HG03439 (cell line): ENCODE measurements at regions not wholly inside any gene's neighbourhood (a gene's known extent, or its start where the extent isn't known, plus 50 kb on each side); places are given as distances from the start of the nearest gene placed in this dataset.
A peak's percentile ranks its signal among the peaks of the same experiment; 100 is the strongest.

ENCODE experiments used
- ATAC-seq: cut with Tn5 transposase; IDR thresholded peaks from one replicate; pipeline ENCODE4 v1.9.1; 2021; ENCODE audit warnings: mild to moderate bottlenecking, moderate library complexity; ENCODE audit not compliant: unreplicated experiment

- ATAC-seq: no peak
Observed at GRCh38 chr6:105797983-105798453, 288.1 kb upstream of the PRDM1 start.

DNA sequence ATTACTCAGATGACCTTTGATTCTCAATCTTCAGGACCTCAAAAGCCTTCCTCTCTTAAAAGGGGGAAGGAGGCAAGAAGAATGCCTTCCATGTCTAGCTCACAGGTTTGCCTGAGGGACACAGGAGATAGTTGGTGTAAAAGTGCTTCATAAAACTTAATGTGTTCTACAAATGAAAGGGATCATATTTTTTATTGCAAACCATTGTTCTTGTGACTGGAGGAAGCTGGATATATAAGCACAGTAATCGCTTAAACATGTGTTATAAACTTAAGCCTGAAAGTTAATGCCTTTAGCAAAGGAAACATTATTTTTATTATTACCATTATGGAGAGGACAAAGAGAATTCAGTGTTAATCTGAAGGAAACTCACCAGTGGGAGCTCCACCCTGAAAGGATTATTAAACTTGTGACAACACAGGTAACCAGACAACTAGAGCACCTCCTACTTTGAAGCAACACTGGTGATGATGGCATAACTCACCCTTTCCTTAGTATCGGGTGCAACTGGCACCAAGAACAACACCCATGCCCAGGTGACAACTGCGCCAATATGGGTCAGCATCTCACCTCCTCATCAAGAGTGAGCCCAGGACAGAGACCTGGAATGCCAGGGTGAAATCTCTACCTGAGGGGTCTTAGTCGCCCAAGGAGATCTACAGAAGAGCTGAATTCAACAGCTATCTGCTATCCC lies 288.7 kb upstream of the PRDM1 start:
- ATAC-seq: no peak

GRCh38 chr6:105795913-105796517 lies 290.1 kb upstream of the PRDM1 start:
- no peak for ATAC-seq

GRCh38 chr6:105795366-105795765 lies 290.8 kb upstream of the PRDM1 start:
- ATAC-seq: no peak

- no peak for ATAC-seq
Observed at GRCh38 chr6:105794870-105795269, 291.3 kb upstream of the PRDM1 start.

- ATAC-seq: no peak
Observed at GRCh38 chr6:105794239-105794638, 291.9 kb upstream of the PRDM1 start.

DNA sequence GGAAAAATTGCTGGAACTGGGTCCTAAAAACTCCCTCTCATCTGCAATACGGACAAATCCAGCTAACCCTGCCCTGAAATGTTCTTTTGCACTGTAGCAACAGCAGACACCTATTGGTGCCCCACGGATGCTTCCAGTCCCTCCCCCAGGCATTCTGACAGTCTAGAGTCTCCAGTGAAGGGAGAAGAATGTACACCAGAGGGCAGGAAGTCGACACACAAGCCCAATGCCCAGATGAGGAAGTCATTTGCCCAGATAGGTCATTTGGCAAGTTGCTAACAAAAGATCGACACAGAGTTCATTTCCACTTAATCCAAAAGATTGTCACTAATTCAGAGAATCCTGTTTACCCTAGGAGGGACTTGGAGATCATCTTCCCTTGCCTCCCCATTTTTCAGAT lies 293.0 kb upstream of the PRDM1 start:
- no peak for ATAC-seq

- peak; percentile 43 for ATAC-seq
Observed at GRCh38 chr6:105791583-105792318, 294.4 kb upstream of the PRDM1 start.

DNA sequence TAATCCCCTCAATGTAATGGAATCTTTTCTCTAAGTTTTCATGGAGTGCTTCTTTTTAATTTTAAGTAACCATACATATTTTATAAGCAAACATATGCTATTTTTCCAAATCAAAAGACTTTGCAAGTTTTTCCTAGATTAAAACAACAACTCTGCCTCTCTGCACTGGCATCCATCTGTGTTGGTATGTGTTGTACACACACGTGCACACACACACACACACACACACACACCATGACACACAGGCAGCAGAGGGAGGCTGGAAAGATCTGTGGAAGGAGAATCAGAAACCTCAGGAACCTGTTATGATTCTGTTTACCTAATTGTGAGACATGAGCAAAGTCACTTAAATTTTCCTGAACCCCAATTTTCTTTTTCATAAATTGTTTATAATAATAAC lies 295.0 kb upstream of the PRDM1 start:
- ATAC-seq: no peak

DNA sequence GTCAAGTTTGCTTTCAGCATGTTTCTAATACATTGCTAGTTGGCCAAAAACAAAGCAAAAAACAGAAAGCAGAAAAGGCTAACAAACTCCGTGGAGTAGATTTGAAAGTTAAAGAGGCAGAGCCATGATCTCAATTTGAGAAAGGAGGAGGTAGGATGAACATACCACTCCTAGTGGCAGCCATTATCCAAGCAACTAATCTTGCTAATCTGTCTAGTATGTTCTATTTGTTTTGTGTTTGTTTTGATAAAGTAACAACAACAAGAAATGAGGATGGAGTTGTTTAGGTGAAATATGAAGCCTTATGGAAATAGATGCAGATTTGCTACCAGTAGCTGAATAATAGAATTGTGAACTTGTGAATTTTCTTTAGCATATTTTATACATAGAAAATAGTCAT lies 295.5 kb upstream of the PRDM1 start:
- no peak for ATAC-seq

GRCh38 chr6:105789935-105790334 lies 296.2 kb upstream of the PRDM1 start:
- no peak for ATAC-seq

- ATAC-seq: no peak
Observed at GRCh38 chr6:105787747-105788146, 298.4 kb upstream of the PRDM1 start.

- ATAC-seq: peak; percentile 67
Observed at GRCh38 chr6:105786890-105787655, 299.1 kb upstream of the PRDM1 start.

DNA sequence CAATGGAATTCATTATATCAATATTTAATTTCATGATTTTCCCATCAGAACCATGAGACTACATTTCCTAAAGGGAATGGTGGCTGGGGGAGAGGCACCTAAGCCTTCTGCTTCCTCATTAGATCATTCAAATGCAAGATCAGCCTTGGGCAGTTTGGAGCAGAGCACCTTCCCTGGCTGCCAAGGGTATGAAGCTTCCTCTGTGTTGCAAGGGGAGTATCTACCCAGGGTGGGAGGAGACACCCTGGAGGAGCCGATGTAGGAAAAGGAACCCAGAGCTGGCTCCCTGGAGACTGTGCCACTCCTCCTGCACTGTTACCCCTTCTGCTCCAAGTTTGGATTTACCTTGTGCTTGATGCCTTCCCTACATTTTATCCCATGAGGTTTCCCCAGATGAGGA lies 299.7 kb upstream of the PRDM1 start:
- ATAC-seq: no peak

- ATAC-seq: no peak
Observed at GRCh38 chr6:105785066-105785811, 300.9 kb upstream of the PRDM1 start.

DNA sequence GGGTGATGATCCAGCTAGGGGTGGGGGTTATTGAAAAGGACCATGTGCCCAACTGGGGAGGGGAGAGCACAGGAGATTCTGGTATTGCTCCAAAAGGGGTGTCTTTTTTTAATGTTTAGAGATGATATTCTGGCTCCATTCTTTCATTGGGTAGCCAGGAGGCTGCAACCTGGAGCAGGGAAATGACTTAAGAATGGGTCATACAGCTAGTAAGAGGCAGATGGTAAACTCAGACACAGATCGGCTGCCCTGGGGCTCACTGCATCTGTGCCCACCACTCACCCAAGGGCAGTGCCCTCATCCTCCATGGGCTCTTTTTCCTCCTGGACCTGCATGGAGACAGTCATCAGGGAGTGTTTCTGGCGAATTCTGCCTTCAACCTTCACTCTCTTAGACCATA lies 302.0 kb upstream of the PRDM1 start:
- no peak for ATAC-seq

DNA sequence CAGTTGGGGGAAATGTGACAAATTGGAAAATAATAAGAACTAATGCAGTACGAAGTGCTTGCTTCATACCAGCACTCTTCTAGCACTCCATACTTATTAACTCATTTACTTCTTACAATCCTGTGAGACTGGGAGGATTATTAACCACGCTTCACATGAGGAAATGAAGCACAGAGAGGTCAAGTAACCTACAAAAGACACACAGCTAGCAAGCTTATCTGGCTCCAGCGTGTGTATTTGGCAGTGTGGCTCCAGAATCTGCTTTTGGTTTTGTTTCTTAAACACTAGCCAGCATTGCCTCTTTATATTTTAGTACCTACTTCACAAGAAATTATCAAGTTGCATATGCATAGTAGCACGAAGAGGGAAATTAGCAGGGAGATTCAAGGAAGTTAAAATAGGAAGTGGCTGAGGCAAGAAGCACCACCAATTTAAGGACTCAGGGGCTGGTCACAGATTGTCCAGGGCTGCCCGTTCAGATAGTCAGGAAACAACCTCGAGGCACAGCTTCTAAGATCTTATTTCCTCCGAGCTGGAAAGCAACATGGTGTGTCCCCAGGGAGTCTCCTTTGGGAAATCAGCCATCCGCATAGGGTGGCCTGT lies 302.7 kb upstream of the PRDM1 start:
- ATAC-seq: no peak

DNA sequence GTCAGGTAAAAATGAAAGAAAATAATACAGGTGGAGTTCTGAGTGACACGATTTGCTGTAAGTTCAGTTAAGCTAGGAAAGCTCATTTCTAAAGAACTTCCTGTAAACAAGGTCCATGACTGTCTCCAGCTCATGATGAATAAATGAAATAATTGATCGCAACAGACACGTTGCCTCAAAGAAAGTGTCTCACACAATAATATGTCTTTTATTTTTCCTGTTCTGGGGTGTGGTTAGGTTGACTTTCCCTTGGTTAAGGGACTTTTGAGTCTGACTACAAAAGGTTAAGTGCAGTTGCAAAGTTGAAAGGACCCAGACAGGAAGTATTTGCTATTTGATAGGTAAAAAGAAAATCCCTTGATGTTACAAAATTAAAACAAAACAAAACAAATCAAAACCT lies 304.2 kb upstream of the PRDM1 start:
- no peak for ATAC-seq

DNA sequence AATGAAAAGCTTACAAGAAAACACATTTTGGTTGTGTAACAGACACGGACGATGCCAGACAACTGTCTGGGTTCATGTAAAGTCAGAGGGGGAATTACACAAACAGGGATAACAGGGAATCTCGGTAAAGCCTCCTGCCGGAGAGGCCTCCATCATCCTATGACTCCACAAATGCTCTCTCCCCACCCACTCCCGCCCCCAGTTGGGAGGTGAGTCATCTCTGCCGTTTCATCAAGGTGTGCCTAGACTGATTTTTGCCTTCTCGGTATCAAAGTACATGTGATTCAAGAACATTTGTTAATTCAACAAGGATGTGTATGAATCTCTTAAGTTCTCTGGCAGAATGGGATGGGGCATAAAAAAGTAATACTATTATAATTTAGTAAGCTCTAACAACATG lies 304.9 kb upstream of the PRDM1 start:
- no peak for ATAC-seq

DNA sequence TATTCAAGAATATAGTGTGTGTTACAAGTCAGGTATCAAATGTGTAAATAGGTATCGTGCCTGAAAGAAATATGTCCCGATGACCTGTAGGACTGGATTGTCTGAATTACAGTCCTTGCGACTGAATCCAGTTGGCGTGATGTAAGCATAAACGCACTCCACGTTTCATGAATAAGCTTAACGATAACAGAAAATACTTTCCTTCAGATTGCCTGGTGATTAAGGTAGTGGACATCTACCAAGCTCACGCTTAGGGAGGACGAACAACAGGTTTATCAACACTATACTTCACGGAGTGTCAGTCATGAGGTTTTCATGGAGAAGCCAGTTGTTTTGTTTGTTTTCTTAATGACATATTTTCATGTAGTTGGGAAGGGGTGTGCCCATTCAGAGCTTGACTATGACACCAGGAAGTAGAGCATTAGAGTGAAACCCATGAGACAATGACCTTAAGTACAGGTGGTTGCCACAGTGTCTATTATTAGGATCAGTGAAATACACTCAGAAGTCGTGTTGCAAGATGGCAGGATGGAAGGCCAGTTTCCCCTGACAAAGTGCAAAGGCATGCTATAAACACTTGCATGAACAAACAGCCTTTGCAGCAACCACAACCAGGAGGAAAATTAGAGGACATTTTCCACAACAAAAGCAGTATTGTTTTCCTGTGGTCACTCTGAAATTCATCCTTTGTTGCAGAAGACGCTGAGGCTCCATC lies 305.8 kb upstream of the PRDM1 start:
- ATAC-seq: no peak
